Stomach (tissue), 4 donors: ENCODE measurements at regions not wholly inside any gene's neighbourhood (a gene's known extent, or its start where the extent isn't known, plus 50 kb on each side); places are given as distances from the start of the nearest gene placed in this dataset.

Experiments used
- CTCF ChIP-seq, 7 experiments: fragments of 450-650 bp in 4 of 7; fragments of 200-600 bp in 3 of 7; sonication (generic) in 3 of 7; IDR thresholded peaks; one replicate each; pipeline ENCODE4 v1.5.1; 2016 to 2019; ENCODE audit warnings: antibody characterized with exemption in 7 of 7, control low read depth in 2 of 7, mild to moderate bottlenecking in 1 of 7
- EP300 ChIP-seq: sonication (generic); formaldehyde crosslinking; IDR thresholded peaks from one replicate; pipeline ENCODE4 v1.6.1; 2017; ENCODE audit warnings: antibody characterized with exemption
- POLR2A ChIP-seq, 4 donors: fragments of 450-650 bp; IDR thresholded peaks; one replicate each; pipeline ENCODE4 v1.6.1; 2016; ENCODE audit warnings: antibody characterized with exemption in 4 of 4, control low read depth in 2 of 4, mild to moderate bottlenecking in 1 of 4, moderate library complexity in 1 of 4
- POLR2AphosphoS5 ChIP-seq, 3 donors: sonication (generic); formaldehyde crosslinking; IDR thresholded peaks; one replicate each; pipeline ENCODE4 v1.6.1; 2016; ENCODE audit warnings: antibody characterized with exemption in 3 of 3

- TF ChIP-seq CTCF (IDR thresholded peaks at IDR 0.05) (no peak), POLR2A (IDR thresholded peaks at IDR 0.05) (no peak), EP300 (no peak), POLR2AphosphoS5 (IDR thresholded peaks at IDR 0.05) (no peak)
These were observed 115.8 kb upstream of the SERP2 start for GRCh38 chr13:44257796-44258195.
